ENCODE measurements at regions not wholly inside any gene's neighbourhood (a gene's known extent, or its start where the extent isn't known, plus 50 kb on each side); places are given as distances from the start of the nearest gene placed in this dataset.

DNA sequence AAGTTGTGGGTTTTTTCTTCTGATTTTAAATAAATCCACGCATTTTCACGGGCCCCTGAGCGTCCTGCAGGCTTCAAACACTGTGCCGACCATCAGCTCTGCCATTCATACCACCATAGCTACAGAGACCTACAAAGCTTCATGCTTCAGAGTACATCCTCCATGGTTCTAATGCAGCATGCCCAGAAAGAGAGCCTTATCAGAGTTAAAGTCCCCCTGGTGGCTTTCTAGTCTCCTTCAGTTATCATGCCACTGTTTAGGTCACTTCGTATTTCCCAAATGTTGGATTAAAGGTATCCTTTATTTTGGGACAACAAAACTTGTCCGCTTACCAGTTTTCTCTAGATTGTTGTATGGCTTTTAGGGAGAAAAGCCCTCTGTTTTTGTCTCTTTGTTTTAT lies 66.7 kb upstream of the VCX2 start:
- TF ChIP-seq, protein P1, sequence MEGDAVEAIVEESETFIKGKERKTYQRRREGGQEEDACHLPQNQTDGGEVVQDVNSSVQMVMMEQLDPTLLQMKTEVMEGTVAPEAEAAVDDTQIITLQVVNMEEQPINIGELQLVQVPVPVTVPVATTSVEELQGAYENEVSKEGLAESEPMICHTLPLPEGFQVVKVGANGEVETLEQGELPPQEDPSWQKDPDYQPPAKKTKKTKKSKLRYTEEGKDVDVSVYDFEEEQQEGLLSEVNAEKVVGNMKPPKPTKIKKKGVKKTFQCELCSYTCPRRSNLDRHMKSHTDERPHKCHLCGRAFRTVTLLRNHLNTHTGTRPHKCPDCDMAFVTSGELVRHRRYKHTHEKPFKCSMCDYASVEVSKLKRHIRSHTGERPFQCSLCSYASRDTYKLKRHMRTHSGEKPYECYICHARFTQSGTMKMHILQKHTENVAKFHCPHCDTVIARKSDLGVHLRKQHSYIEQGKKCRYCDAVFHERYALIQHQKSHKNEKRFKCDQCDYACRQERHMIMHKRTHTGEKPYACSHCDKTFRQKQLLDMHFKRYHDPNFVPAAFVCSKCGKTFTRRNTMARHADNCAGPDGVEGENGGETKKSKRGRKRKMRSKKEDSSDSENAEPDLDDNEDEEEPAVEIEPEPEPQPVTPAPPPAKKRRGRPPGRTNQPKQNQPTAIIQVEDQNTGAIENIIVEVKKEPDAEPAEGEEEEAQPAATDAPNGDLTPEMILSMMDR (IDR thresholded peaks at IDR 0.05), result no peak
- TF ChIP-seq POLR2A (IDR thresholded peaks at IDR 0.05), result no peak
- TF ChIP-seq POLR2AphosphoS5 (IDR thresholded peaks at IDR 0.05), result no peak

Measured in breast epithelium (tissue), 3 donors.